Gastroesophageal sphincter (tissue), 4 donors: ENCODE measurements at regions not wholly inside any gene's neighbourhood (a gene's known extent, or its start where the extent isn't known, plus 50 kb on each side); places are given as distances from the start of the nearest gene placed in this dataset.

ENCODE experiments used
- ATAC-seq: fragments of 150-250 bp; one replicate; pipeline ENCODE4 v1.9.1; 2016; ENCODE audit warnings: mild to moderate bottlenecking, moderate library complexity
- H3K27ac ChIP-seq, 4 donors: fragments of 200-600 bp; sonication (generic) in 3 of 4; 1 replicate in 3 of 4; 2 replicates in 1 of 4; pipeline ENCODE4 v1.5.1; 2016 to 2019
- H3K27me3 ChIP-seq: fragments of 200-600 bp; sonication (generic); one replicate; pipeline ENCODE4 v1.5.1; 2019
- H3K36me3 ChIP-seq, 2 donors: fragments of 200-600 bp; sonication (generic); one replicate each; pipeline ENCODE4 v1.5.1; 2019; ENCODE audit warnings: control low read depth in 1 of 2
- H3K4me1 ChIP-seq, 3 donors: fragments of 200-600 bp; sonication (generic); 1 replicate in 2 of 3; 2 replicates in 1 of 3; pipeline ENCODE4 v1.5.1; 2016 to 2019; ENCODE audit warnings: control low read depth in 2 of 3
- H3K4me3 ChIP-seq, 2 donors: fragments of 200-600 bp; sonication (generic); one replicate each; pipeline ENCODE4 v1.5.1; 2019; ENCODE audit warnings: mild to moderate bottlenecking in 1 of 2, moderate library complexity in 1 of 2
- H3K9me3 ChIP-seq, 3 donors: fragments of 200-600 bp; sonication (generic); one replicate each; pipeline ENCODE4 v1.5.1; 2017 to 2019; ENCODE audit warnings: control low read depth in 2 of 3
- CTCF ChIP-seq, 4 experiments: fragments of 200-600 bp in 2 of 4; fragments of 450-650 bp in 2 of 4; sonication (generic) in 1 of 4; IDR thresholded peaks; one replicate each; pipeline ENCODE4 v1.5.1; 2017 to 2019; ENCODE audit warnings: antibody characterized with exemption in 4 of 4, mild to moderate bottlenecking in 2 of 4, moderate library complexity in 2 of 4
- EP300 ChIP-seq: sonication (generic); formaldehyde crosslinking; IDR thresholded peaks from one replicate; pipeline ENCODE4 v1.6.1; 2017; ENCODE audit warnings: antibody characterized with exemption, mild to moderate bottlenecking
- POLR2A ChIP-seq, 2 donors: fragments of 450-650 bp; IDR thresholded peaks; one replicate each; pipeline ENCODE4 v1.6.1; 2017; ENCODE audit warnings: antibody characterized with exemption in 2 of 2, mild to moderate bottlenecking in 2 of 2, moderate library complexity in 1 of 2
- POLR2AphosphoS5 ChIP-seq: sonication (generic); formaldehyde crosslinking; IDR thresholded peaks from one replicate; pipeline ENCODE4 v1.6.1; 2017; ENCODE audit warnings: antibody characterized with exemption
- WGBS, 2 donors: methylation state at CpG; one replicate each; pipeline ENCODE4 v1.1.5; 2018; ENCODE audit warnings: low coverage in 1 of 2; 5-methylcytosine and 5-hydroxymethylcytosine counted together

GRCh38 chr3:35392187-35392586 is 247.1 kb upstream of the ARPP21 start:
- no peaks in the 10 kb centered on the region for H3K27me3 ChIP-seq
- TF ChIP-seq CTCF (IDR thresholded peaks at IDR 0.05): no peak
- TF ChIP-seq POLR2AphosphoS5: no peak
- TF ChIP-seq EP300: no peak
- no peak for TF ChIP-seq POLR2A (IDR thresholded peaks at IDR 0.05)
- H3K36me3 ChIP-seq: no peaks in the 10 kb centered on the region
- peaks cover 0 to 7% (median 0%) of the 10 kb centered on the region in 3 donors for H3K9me3 ChIP-seq
- H3K27ac ChIP-seq: no peak overlapping the region
- no peaks in the 10 kb centered on the region for H3K4me1 ChIP-seq
- no peak overlapping the region for H3K4me3 ChIP-seq
- ATAC-seq: no peak
- WGBS, 2 donors: 80 to 100% methylated on average over 1 to 2 of the region's 4 CpGs

- Histone ChIP-seq H3K36me3 (no peaks in the 10 kb centered on the region), H3K4me1 (no peaks in the 10 kb centered on the region), H3K27ac (no peak overlapping the region), H3K27me3 (no peaks in the 10 kb centered on the region), H3K4me3 (no peak overlapping the region), H3K9me3 (peaks cover 0 to 7% (median 0%) of the 10 kb centered on the region in 3 donors)
- 64 to 69% methylated on average over 4 to 6 of the region's 6 CpGs for WGBS, 2 donors
- no peak for TF ChIP-seq POLR2AphosphoS5
- TF ChIP-seq EP300: no peak
- no peak for TF ChIP-seq POLR2A (IDR thresholded peaks at IDR 0.05)
- TF ChIP-seq CTCF (IDR thresholded peaks at IDR 0.05): no peak
- ATAC-seq: no peak
Observed at GRCh38 chr3:35393901-35394799, 245.2 kb upstream of the ARPP21 start.

- no peaks in the 10 kb centered on the region for H3K36me3 ChIP-seq
- no peak for TF ChIP-seq EP300
- no peaks in the 10 kb centered on the region for H3K4me1 ChIP-seq
- no peak overlapping the region for H3K4me3 ChIP-seq
- no peak for ATAC-seq
- H3K27ac ChIP-seq: no peak overlapping the region
- peaks cover 0 to 7% (median 0%) of the 10 kb centered on the region in 3 donors for H3K9me3 ChIP-seq
- H3K27me3 ChIP-seq: no peaks in the 10 kb centered on the region
- 71 to 75% methylated on average over 1 of the region's 1 CpG for WGBS, 2 donors
Observed at GRCh38 chr3:35394905-35395304, 244.4 kb upstream of the ARPP21 start.

GRCh38 chr3:35401671-35402070 is 237.7 kb upstream of the ARPP21 start:
- Histone ChIP-seq H3K4me3 (no peak overlapping the region), H3K27ac (no peak overlapping the region), H3K4me1 (no peaks in the 10 kb centered on the region), H3K27me3 (no peaks in the 10 kb centered on the region), H3K9me3 (no peaks in the 10 kb centered on the region), H3K36me3 (no peaks in the 10 kb centered on the region)
- TF ChIP-seq EP300: no peak
- no peak for TF ChIP-seq POLR2A (IDR thresholded peaks at IDR 0.05)
- no peak for TF ChIP-seq POLR2AphosphoS5
- TF ChIP-seq CTCF (IDR thresholded peaks at IDR 0.05): no peak
- ATAC-seq: no peak

- Histone ChIP-seq H3K27ac (no peak overlapping the region), H3K9me3 (no peaks in the 10 kb centered on the region), H3K4me3 (no peak overlapping the region), H3K4me1 (no peaks in the 10 kb centered on the region), H3K36me3 (no peaks in the 10 kb centered on the region), H3K27me3 (no peaks in the 10 kb centered on the region)
- 62 to 73% methylated on average over 3 of the region's 3 CpGs for WGBS, 2 donors
- ATAC-seq: no peak
- TF ChIP-seq POLR2AphosphoS5 (no peak), POLR2A (IDR thresholded peaks at IDR 0.05) (no peak), CTCF (IDR thresholded peaks at IDR 0.05) (no peak), EP300 (no peak)
Observed at GRCh38 chr3:35404571-35404970, 234.8 kb upstream of the ARPP21 start.
